HEK293 (cell line): ENCODE measurements at regions not wholly inside any gene's neighbourhood (a gene's known extent, or its start where the extent isn't known, plus 50 kb on each side); places are given as distances from the start of the nearest gene placed in this dataset.

Source experiments
- CTCF ChIA-PET: fragments of 350-600 bp; formaldehyde crosslinking; extraction: SDS; loops from one replicate; lab custom pipeline; 2021; ENCODE audit warnings: antibody characterized with exemption; lab: Yijun Ruan, JAX
- POLR2A ChIA-PET: fragments of 300-600 bp; formaldehyde crosslinking; extraction: SDS; loops from one replicate; lab custom pipeline; 2020; ENCODE audit warnings: antibody characterized with exemption, inconsistent platforms; lab: Yijun Ruan, JAX
- H3K27ac ChIP-seq: fragments of 200-500 bp; sonication (Bioruptor generic); 2 replicates; pipeline ENCODE4 v1.5.1; 2014; ENCODE audit warnings: low read depth, low read length, control low read depth, inconsistent platforms; ENCODE audit errors: extremely low read depth
- H3K36me3 ChIP-seq, 2 experiments: fragments of 200-500 bp in 1 of 2; sonication (Bioruptor generic) in 1 of 2; 1 replicate in 1 of 2; 2 replicates in 1 of 2; pipeline ENCODE4 v1.5.1; 2014 to 2017; ENCODE audit warnings: inconsistent platforms in 2 of 2, low read length in 2 of 2; ENCODE audit not compliant: control insufficient read depth in 2 of 2, insufficient read depth in 1 of 2
- H3K4me1 ChIP-seq: fragments of 200-500 bp; sonication (Bioruptor generic); 2 replicates; pipeline ENCODE4 v1.5.1; 2014; ENCODE audit warnings: mild to moderate bottlenecking, low read length, inconsistent platforms; ENCODE audit not compliant: control insufficient read depth, insufficient read depth
- H3K4me3 ChIP-seq: 2 replicates; pipeline ENCODE4 v1.5.1; 2011; ENCODE audit warnings: low read depth, mild to moderate bottlenecking, control low read depth, low read length, moderate library complexity
- H3K9me3 ChIP-seq: fragments of 200-500 bp; sonication (Bioruptor generic); 2 replicates; pipeline ENCODE4 v1.5.1; 2014; ENCODE audit warnings: low read depth, low read length, inconsistent platforms; ENCODE audit not compliant: control insufficient read depth, insufficient read depth
- MEIS1 ChIP-seq: sonication (generic); formaldehyde crosslinking; IDR thresholded peaks from 2 replicates; pipeline ENCODE4 v1.8.1; 2022; ENCODE audit warnings: missing genetic modification reagents, mild to moderate bottlenecking, borderline replicate concordance
- REPIN1 ChIP-seq: fragments of 450-650 bp; formaldehyde crosslinking; IDR thresholded peaks from 2 replicates; pipeline ENCODE4 v1.5.1; 2017; ENCODE audit warnings: missing biosample characterization, missing genetic modification characterization, low read depth
- TRIM28 ChIP-seq: IDR thresholded peaks from 2 replicates; pipeline ENCODE4 v1.6.1; 2011; ENCODE audit warnings: low read length, control low read depth, borderline replicate concordance
- ZEB2 ChIP-seq: fragments of 450-650 bp; formaldehyde crosslinking; IDR thresholded peaks from 2 replicates; pipeline ENCODE4 v1.5.1; 2016; ENCODE audit warnings: missing biosample characterization, missing genetic modification characterization
- ZFHX2 ChIP-seq: fragments of 450-650 bp; formaldehyde crosslinking; conservative IDR thresholded peaks from 2 replicates; pipeline ENCODE4 v1.5.1; 2016; ENCODE audit warnings: missing biosample characterization, missing genetic modification characterization
- ZIC2 ChIP-seq: fragments of 450-650 bp; formaldehyde crosslinking; IDR thresholded peaks from 2 replicates; pipeline ENCODE4 v1.5.1; 2016; ENCODE audit warnings: missing biosample characterization, missing genetic modification characterization
- ZNF302 ChIP-seq: fragments of 450-650 bp; formaldehyde crosslinking; IDR thresholded peaks from 2 replicates; pipeline ENCODE4 v1.5.1; 2016; ENCODE audit warnings: missing biosample characterization, missing genetic modification characterization, low read depth
- ZNF324 ChIP-seq: fragments of 450-650 bp; formaldehyde crosslinking; IDR thresholded peaks from 2 replicates; pipeline ENCODE4 v1.5.1; 2016; ENCODE audit warnings: missing biosample characterization, missing genetic modification characterization
- ZNF416 ChIP-seq: fragments of 450-650 bp; formaldehyde crosslinking; IDR thresholded peaks from 2 replicates; pipeline ENCODE4 v1.5.1; 2016; ENCODE audit warnings: missing biosample characterization, missing genetic modification characterization
- ZNF544 ChIP-seq: fragments of 450-650 bp; formaldehyde crosslinking; IDR thresholded peaks from 2 replicates; pipeline ENCODE4 v1.5.0; 2017; ENCODE audit warnings: missing biosample characterization, missing genetic modification characterization
- ZNF558 ChIP-seq: fragments of 450-650 bp; formaldehyde crosslinking; IDR thresholded peaks from 2 replicates; pipeline ENCODE4 v1.5.1; 2016; ENCODE audit warnings: missing biosample characterization, missing genetic modification characterization
- ZNF560 ChIP-seq: fragments of 450-650 bp; formaldehyde crosslinking; IDR thresholded peaks from 2 replicates; pipeline ENCODE4 v1.5.1; 2017; ENCODE audit warnings: missing biosample characterization, missing genetic modification characterization, borderline replicate concordance
- ZNF670 ChIP-seq: fragments of 450-650 bp; formaldehyde crosslinking; IDR thresholded peaks from 2 replicates; pipeline ENCODE4 v1.5.1; 2016; ENCODE audit warnings: missing biosample characterization, missing genetic modification characterization, low read depth
- ZNF707 ChIP-seq: fragments of 450-650 bp; formaldehyde crosslinking; IDR thresholded peaks from 2 replicates; pipeline ENCODE4 v1.5.1; 2016; ENCODE audit warnings: missing biosample characterization, missing genetic modification characterization
- ZNF792 ChIP-seq: fragments of 450-650 bp; formaldehyde crosslinking; IDR thresholded peaks from 2 replicates; pipeline ENCODE4 v1.5.1; 2016; ENCODE audit warnings: missing biosample characterization, missing genetic modification characterization
- ZNF837 ChIP-seq: fragments of 450-650 bp; formaldehyde crosslinking; IDR thresholded peaks from 2 replicates; pipeline ENCODE4 v1.5.1; 2016; ENCODE audit warnings: missing biosample characterization, missing genetic modification characterization
- ZXDB ChIP-seq: fragments of 450-650 bp; formaldehyde crosslinking; IDR thresholded peaks from 2 replicates; pipeline ENCODE4 v1.5.1; 2016; ENCODE audit warnings: missing biosample characterization, missing genetic modification characterization
- TF ChIP-seq, protein P1 (sequence below): fragments of 450-650 bp; formaldehyde crosslinking; IDR thresholded peaks from 2 replicates; pipeline ENCODE4 v1.5.1; 2017; ENCODE audit warnings: missing biosample characterization, missing genetic modification characterization
- TF ChIP-seq, protein P2 (sequence below): fragments of 450-650 bp; formaldehyde crosslinking; IDR thresholded peaks from 2 replicates; pipeline ENCODE4 v1.5.1; 2016; ENCODE audit warnings: missing biosample characterization, missing genetic modification characterization, low read depth
- TF ChIP-seq, protein P3 (sequence below): fragments of 450-650 bp; formaldehyde crosslinking; IDR thresholded peaks from 2 replicates; pipeline ENCODE4 v1.5.0; 2017; ENCODE audit warnings: missing biosample characterization, missing genetic modification characterization, borderline replicate concordance
- TF ChIP-seq, protein P4 (sequence below): fragments of 450-650 bp; formaldehyde crosslinking; IDR thresholded peaks from 2 replicates; pipeline ENCODE4 v1.5.1; 2016; ENCODE audit warnings: missing biosample characterization, missing genetic modification characterization

DNA sequence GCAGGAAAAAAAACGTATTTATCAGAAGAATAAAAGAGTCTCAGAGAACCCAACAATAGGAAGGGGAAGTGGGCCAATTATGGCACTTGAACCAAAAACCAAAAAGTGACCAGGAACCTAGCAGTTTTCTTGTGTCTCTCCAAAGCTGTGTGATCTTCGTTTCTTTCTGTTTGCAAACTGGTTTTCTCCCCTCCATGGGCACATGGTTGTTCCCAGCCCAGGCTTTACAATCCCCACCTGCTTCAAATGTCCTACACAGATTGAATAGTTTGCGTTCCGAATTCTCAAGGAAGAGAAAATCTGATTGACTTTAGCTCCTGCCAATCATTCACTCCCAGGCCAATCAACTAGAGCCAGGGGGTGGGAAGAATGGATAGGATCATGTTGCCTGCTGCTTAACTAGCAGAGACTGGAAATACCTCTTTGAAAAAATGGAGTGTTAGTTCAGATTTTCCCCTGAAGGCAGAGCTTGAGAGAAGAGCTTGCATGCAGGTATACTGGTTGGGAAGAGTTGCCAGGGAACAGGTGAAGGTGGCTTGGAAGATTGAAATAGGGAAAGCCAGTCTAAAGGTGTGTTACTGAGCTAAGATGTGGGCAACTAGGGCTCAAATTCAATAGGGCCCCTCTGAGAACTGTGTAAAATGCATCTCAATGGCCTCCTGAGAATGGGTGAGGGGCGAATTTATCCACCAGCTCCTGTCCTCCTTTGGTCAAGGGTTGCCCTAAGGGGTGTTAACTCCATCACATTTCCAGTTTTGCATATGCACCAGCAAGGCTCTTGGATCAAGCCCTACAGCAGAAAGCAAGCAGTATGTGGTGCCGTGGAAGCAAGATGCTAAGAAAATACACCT is 106.4 kb upstream of the SRRM4 start:
- Histone ChIP-seq H3K4me1 (no peaks in the 10 kb centered on the region), H3K27ac (no peak overlapping the region), H3K4me3 (no peak overlapping the region), H3K9me3 (no peaks in the 10 kb centered on the region), H3K36me3 (no peaks in the 10 kb centered on the region)
- TF ChIP-seq ZNF560 (tag by site-specific recombination) (no peak), ZNF670 (tag by site-specific recombination) (no peak), ZNF707 (tag by site-specific recombination) (no peak), ZNF324 (tag by site-specific recombination) (no peak), ZFHX2 (tag by site-specific recombination) (no peak)
- TF ChIP-seq, protein P1, sequence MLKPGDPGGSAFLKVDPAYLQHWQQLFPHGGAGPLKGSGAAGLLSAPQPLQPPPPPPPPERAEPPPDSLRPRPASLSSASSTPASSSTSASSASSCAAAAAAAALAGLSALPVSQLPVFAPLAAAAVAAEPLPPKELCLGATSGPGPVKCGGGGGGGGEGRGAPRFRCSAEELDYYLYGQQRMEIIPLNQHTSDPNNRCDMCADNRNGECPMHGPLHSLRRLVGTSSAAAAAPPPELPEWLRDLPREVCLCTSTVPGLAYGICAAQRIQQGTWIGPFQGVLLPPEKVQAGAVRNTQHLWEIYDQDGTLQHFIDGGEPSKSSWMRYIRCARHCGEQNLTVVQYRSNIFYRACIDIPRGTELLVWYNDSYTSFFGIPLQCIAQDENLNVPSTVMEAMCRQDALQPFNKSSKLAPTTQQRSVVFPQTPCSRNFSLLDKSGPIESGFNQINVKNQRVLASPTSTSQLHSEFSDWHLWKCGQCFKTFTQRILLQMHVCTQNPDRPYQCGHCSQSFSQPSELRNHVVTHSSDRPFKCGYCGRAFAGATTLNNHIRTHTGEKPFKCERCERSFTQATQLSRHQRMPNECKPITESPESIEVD: no peak
- ChIA-PET POLR2A (no interaction called here), CTCF (interaction anchor here (0.6 to 0.7 kb wide), 2 partner anchors 8 to 1628 kb away, joined by 3 to 4 read pairs; no protein-coding TSS in a partner anchor)

DNA sequence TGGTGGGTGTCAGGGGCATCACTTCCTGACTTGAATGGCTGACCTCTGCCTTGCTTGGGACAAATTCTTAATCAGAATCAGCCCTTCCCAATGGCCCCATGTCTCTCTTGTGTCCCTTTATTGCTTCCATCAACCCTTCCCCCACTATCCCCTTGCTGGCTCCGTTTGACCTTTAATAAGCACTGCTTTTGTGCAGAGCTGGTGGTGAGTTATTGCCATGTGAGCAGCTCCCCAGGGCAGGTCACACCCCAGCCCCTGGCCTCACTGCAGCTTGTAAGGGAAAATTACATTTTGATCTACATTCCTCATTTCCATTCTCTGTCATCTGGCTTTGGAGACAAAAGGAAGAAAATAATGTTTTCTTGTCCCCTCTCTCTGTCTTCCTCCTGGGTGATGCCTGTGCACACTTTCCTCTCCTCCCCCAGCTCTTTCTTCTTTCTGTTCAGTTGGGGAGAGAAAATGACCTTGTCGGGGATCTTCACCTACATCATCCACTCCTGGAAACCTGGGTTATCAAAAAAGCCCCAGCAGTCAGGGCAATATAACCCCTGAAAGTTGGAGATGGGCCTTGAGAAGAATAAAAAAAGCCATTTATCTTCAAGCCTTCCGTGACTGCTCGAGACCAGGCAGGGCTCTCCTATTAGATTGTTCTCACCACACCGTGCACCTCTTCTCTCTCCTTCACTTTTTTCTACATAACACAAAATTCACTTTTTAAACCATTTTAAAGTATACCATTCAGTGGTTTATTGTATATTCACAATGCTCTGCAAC is 100.4 kb upstream of the SRRM4 start:
- ChIA-PET POLR2A (no interaction called here), CTCF (no interaction called here)
- Histone ChIP-seq H3K27ac (no peak overlapping the region), H3K4me1 (no peaks in the 10 kb centered on the region), H3K36me3 (no peaks in the 10 kb centered on the region), H3K9me3 (no peaks in the 10 kb centered on the region), H3K4me3 (no peak overlapping the region)
- TF ChIP-seq ZNF544 (no peak), ZEB2 (no peak), ZNF837 (tag by site-specific recombination) (no peak)
- TF ChIP-seq, protein P2, sequence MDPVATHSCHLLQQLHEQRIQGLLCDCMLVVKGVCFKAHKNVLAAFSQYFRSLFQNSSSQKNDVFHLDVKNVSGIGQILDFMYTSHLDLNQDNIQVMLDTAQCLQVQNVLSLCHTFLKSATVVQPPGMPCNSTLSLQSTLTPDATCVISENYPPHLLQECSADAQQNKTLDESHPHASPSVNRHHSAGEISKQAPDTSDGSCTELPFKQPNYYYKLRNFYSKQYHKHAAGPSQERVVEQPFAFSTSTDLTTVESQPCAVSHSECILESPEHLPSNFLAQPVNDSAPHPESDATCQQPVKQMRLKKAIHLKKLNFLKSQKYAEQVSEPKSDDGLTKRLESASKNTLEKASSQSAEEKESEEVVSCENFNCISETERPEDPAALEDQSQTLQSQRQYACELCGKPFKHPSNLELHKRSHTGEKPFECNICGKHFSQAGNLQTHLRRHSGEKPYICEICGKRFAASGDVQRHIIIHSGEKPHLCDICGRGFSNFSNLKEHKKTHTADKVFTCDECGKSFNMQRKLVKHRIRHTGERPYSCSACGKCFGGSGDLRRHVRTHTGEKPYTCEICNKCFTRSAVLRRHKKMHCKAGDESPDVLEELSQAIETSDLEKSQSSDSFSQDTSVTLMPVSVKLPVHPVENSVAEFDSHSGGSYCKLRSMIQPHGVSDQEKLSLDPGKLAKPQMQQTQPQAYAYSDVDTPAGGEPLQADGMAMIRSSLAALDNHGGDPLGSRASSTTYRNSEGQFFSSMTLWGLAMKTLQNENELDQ: no peak

DNA sequence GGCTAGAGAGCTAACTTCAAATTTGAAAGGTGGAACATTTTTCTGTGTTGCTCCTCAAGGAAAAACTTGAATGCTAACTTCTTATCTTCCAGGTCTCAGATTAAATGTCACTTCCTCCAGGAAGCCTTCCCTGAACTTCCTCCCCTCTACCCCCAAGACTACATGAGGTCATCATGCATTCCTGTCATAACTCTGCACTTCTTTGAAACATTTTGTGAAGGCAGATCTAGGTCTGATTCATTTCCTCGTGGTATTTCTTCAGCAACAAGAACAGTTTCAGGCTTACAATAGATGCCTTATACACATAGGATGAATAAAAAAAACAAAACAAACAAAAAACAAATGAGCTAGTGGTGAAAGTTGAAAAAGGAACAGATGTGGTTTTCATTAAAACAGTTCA is 97.1 kb upstream of the SRRM4 start:
- no peak overlapping the region for H3K27ac ChIP-seq
- H3K9me3 ChIP-seq: no peaks in the 10 kb centered on the region
- ChIA-PET CTCF (no interaction called here), POLR2A (no interaction called here)
- H3K4me1 ChIP-seq: no peaks in the 10 kb centered on the region
- H3K36me3 ChIP-seq: no peaks in the 10 kb centered on the region
- no peak overlapping the region for H3K4me3 ChIP-seq
- no peak for TF ChIP-seq ZXDB (tag by site-specific recombination)
- TF ChIP-seq ZNF792 (tag by site-specific recombination): no peak
- TF ChIP-seq MEIS1 (CRISPR knock-in tag): no peak
- no peak for TF ChIP-seq ZNF558 (tag by site-specific recombination)
- TF ChIP-seq, protein P3, sequence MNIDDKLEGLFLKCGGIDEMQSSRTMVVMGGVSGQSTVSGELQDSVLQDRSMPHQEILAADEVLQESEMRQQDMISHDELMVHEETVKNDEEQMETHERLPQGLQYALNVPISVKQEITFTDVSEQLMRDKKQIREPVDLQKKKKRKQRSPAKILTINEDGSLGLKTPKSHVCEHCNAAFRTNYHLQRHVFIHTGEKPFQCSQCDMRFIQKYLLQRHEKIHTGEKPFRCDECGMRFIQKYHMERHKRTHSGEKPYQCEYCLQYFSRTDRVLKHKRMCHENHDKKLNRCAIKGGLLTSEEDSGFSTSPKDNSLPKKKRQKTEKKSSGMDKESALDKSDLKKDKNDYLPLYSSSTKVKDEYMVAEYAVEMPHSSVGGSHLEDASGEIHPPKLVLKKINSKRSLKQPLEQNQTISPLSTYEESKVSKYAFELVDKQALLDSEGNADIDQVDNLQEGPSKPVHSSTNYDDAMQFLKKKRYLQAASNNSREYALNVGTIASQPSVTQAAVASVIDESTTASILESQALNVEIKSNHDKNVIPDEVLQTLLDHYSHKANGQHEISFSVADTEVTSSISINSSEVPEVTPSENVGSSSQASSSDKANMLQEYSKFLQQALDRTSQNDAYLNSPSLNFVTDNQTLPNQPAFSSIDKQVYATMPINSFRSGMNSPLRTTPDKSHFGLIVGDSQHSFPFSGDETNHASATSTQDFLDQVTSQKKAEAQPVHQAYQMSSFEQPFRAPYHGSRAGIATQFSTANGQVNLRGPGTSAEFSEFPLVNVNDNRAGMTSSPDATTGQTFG (tag by site-specific recombination): no peak
- no peak for TF ChIP-seq TRIM28
- TF ChIP-seq, protein P4, sequence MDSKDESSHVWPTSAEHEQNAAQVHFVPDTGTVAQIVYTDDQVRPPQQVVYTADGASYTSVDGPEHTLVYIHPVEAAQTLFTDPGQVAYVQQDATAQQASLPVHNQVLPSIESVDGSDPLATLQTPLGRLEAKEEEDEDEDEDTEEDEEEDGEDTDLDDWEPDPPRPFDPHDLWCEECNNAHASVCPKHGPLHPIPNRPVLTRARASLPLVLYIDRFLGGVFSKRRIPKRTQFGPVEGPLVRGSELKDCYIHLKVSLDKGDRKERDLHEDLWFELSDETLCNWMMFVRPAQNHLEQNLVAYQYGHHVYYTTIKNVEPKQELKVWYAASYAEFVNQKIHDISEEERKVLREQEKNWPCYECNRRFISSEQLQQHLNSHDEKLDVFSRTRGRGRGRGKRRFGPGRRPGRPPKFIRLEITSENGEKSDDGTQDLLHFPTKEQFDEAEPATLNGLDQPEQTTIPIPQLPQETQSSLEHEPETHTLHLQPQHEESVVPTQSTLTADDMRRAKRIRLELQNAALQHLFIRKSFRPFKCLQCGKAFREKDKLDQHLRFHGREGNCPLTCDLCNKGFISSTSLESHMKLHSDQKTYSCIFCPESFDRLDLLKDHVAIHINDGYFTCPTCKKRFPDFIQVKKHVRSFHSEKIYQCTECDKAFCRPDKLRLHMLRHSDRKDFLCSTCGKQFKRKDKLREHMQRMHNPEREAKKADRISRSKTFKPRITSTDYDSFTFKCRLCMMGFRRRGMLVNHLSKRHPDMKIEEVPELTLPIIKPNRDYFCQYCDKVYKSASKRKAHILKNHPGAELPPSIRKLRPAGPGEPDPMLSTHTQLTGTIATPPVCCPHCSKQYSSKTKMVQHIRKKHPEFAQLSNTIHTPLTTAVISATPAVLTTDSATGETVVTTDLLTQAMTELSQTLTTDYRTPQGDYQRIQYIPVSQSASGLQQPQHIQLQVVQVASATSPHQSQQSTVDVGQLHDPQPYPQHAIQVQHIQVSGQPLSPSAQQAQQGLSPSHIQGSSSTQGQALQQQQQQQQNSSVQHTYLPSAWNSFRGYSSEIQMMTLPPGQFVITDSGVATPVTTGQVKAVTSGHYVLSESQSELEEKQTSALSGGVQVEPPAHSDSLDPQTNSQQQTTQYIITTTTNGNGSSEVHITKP (tag by site-specific recombination): no peak
- no peak for TF ChIP-seq ZNF416
- TF ChIP-seq REPIN1 (tag by site-specific recombination): no peak
- TF ChIP-seq ZIC2: no peak
- TF ChIP-seq ZNF302 (tag by site-specific recombination): no peak
